Smooth muscle cell (in vitro differentiated cells): ENCODE measurements at regions not wholly inside any gene's neighbourhood (a gene's known extent, or its start where the extent isn't known, plus 50 kb on each side); places are given as distances from the start of the nearest gene placed in this dataset.
"Not testable (repeated sequence)": the region's sequence is repeated elsewhere in the genome, so short reads cannot be mapped to it uniquely, and the experiment has no call there.

Experiments
- DNase-seq: peaks from one replicate; lab custom pipeline; 2025; ENCODE audit not compliant: unreplicated experiment; lab: John Stamatoyannopoulos, UW
- H2AFZ ChIP-seq: fragments of 200-600 bp; sonication (generic); 2 replicates; pipeline ENCODE4 v1.6.0; 2016; ENCODE audit warnings: antibody characterized with exemption, low read depth, mild to moderate bottlenecking
- H3F3A ChIP-seq: fragments of 200-600 bp; sonication (generic); 2 replicates; pipeline ENCODE4 v1.6.0; 2017; ENCODE audit warnings: antibody characterized with exemption, low read depth
- H3K27ac ChIP-seq: fragments of 200-600 bp; sonication (generic); 2 replicates; pipeline ENCODE4 v1.5.1; 2016; ENCODE audit warnings: low read depth, mild to moderate bottlenecking
- H3K27me3 ChIP-seq: fragments of 200-600 bp; sonication (generic); 2 replicates; pipeline ENCODE4 v1.6.1; 2016; ENCODE audit warnings: low read depth, mild to moderate bottlenecking
- H3K36me3 ChIP-seq: fragments of 200-600 bp; sonication (generic); 2 replicates; pipeline ENCODE4 v1.5.1; 2016; ENCODE audit warnings: low read depth
- H3K4me1 ChIP-seq: fragments of 200-600 bp; sonication (generic); 2 replicates; pipeline ENCODE4 v1.5.1; 2016; ENCODE audit warnings: low read depth
- H3K4me2 ChIP-seq: fragments of 200-600 bp; sonication (generic); 2 replicates; pipeline ENCODE4 v1.6.0; 2016; ENCODE audit warnings: mild to moderate bottlenecking
- H3K4me3 ChIP-seq: fragments of 200-600 bp; sonication (generic); 2 replicates; pipeline ENCODE4 v1.5.1; 2016; ENCODE audit warnings: mild to moderate bottlenecking
- H3K79me2 ChIP-seq: fragments of 200-600 bp; sonication (generic); 2 replicates; pipeline ENCODE4 v1.6.0; 2016; ENCODE audit warnings: low read depth, mild to moderate bottlenecking
- H3K9ac ChIP-seq: fragments of 200-600 bp; sonication (generic); 2 replicates; pipeline ENCODE4 v1.6.0; 2016; ENCODE audit warnings: low read depth
- H3K9me3 ChIP-seq: fragments of 200-600 bp; sonication (generic); replicated peaks from 2 replicates; pipeline ENCODE4 v1.5.1; 2016; ENCODE audit warnings: low read depth
- H4K20me1 ChIP-seq: fragments of 200-600 bp; sonication (generic); 2 replicates; pipeline ENCODE4 v1.6.0; 2016; ENCODE audit warnings: low read depth
- WGBS: methylation state at CpG from one replicate; pipeline ENCODE4 v1.1.7; 2016; ENCODE audit warnings: low lambda C conversion rate; 5-methylcytosine and 5-hydroxymethylcytosine counted together
- TF ChIP-seq, protein P1 (sequence below): fragments of 200-600 bp; sonication (generic); IDR thresholded peaks from 2 replicates; pipeline ENCODE4 v1.5.1; 2017; ENCODE audit warnings: borderline replicate concordance, mild to moderate bottlenecking, antibody characterized with exemption; ENCODE audit not compliant: insufficient read depth, poor library complexity, severe bottlenecking

- no peak overlapping the region for H3K4me3 ChIP-seq
- H3K79me2 ChIP-seq = no peaks in the 10 kb centered on the region
- TF ChIP-seq, protein P1, sequence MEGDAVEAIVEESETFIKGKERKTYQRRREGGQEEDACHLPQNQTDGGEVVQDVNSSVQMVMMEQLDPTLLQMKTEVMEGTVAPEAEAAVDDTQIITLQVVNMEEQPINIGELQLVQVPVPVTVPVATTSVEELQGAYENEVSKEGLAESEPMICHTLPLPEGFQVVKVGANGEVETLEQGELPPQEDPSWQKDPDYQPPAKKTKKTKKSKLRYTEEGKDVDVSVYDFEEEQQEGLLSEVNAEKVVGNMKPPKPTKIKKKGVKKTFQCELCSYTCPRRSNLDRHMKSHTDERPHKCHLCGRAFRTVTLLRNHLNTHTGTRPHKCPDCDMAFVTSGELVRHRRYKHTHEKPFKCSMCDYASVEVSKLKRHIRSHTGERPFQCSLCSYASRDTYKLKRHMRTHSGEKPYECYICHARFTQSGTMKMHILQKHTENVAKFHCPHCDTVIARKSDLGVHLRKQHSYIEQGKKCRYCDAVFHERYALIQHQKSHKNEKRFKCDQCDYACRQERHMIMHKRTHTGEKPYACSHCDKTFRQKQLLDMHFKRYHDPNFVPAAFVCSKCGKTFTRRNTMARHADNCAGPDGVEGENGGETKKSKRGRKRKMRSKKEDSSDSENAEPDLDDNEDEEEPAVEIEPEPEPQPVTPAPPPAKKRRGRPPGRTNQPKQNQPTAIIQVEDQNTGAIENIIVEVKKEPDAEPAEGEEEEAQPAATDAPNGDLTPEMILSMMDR = no peak
- DNase-seq = no peak
- H3K9ac ChIP-seq = no peak overlapping the region
- no peaks in the 10 kb centered on the region for H3K9me3 ChIP-seq
- H4K20me1 ChIP-seq = no peaks in the 10 kb centered on the region
- no peaks in the 10 kb centered on the region for H3K27me3 ChIP-seq
- H3K27ac ChIP-seq = no peak overlapping the region
- H3K4me2 ChIP-seq = no peak overlapping the region
- H2AFZ ChIP-seq = no peak overlapping the region
- 95% methylated on average over 9 of the region's 9 CpGs for WGBS
- H3F3A ChIP-seq = no peaks in the 10 kb centered on the region
- H3K4me1 ChIP-seq = no peaks in the 10 kb centered on the region
- no peaks in the 10 kb centered on the region for H3K36me3 ChIP-seq
Measured at GRCh38 chrX:468979-469378, 82.3 kb upstream of the PPP2R3B start.

- no peaks in the 10 kb centered on the region for H3K79me2 ChIP-seq
- 93% methylated on average over 12 of the region's 12 CpGs for WGBS
- no peak overlapping the region for H3K4me3 ChIP-seq
- no peaks in the 10 kb centered on the region for H3K27me3 ChIP-seq
- no peak overlapping the region for H2AFZ ChIP-seq
- TF ChIP-seq, protein P1 = no peak
- no peaks in the 10 kb centered on the region for H3K4me1 ChIP-seq
- H3K27ac ChIP-seq = no peak overlapping the region
- H3F3A ChIP-seq = no peaks in the 10 kb centered on the region
- no peaks in the 10 kb centered on the region for H3K36me3 ChIP-seq
- DNase-seq = no peak
- H3K9me3 ChIP-seq = no peaks in the 10 kb centered on the region
- H3K9ac ChIP-seq = no peak overlapping the region
- no peak overlapping the region for H3K4me2 ChIP-seq
- H4K20me1 ChIP-seq = no peaks in the 10 kb centered on the region
Measured at GRCh38 chrX:470686-471085, 84.0 kb upstream of the PPP2R3B start.

DNA sequence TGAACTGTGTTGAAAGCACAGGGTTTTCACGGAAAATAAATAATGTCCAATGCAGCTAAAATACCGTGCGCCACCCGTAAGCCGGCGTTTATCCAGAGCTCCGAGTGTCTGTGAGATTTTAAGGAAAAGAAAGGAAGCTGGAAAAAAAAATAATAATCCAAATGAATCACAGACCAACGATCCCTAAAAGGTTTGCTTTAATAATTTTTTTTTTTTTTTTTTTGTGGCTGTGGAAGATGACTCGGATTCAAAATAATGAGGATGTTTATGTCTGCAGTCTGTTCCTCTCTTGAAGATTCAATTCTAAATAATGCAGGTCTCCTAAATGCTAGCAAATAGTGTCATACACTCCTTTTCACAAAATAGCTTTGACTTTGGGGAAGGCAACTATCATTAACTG lies 84.6 kb upstream of the PPP2R3B start:
- WGBS = 61% methylated on average over 9 of the region's 9 CpGs
- H3K27ac ChIP-seq = no peak overlapping the region

GRCh38 chrX:472275-472674 lies 85.6 kb upstream of the PPP2R3B start:
- H3K9me3 ChIP-seq, H3K4me2 ChIP-seq, H4K20me1 ChIP-seq, H3K9ac ChIP-seq, H3K36me3 ChIP-seq, H3K27me3 ChIP-seq, H3K27ac ChIP-seq, H3K4me1 ChIP-seq, DNase-seq, H2AFZ ChIP-seq, H3K79me2 ChIP-seq, H3F3A ChIP-seq, H3K4me3 ChIP-seq: not testable (repeated sequence)
- 88% methylated on average over 9 of the region's 9 CpGs for WGBS

More for the DNA sequence above, 84.6 kb upstream of the PPP2R3B start:
- Histone ChIP-seq H3K27me3 (no peaks in the 10 kb centered on the region), H4K20me1 (no peaks in the 10 kb centered on the region), H3F3A (no peaks in the 10 kb centered on the region), H3K9ac (no peak overlapping the region), H3K4me1 (no peaks in the 10 kb centered on the region), H3K9me3 (no peaks in the 10 kb centered on the region), H3K36me3 (no peaks in the 10 kb centered on the region), H3K4me2 (no peak overlapping the region), H3K4me3 (no peak overlapping the region), H2AFZ (no peak overlapping the region), H3K79me2 (no peaks in the 10 kb centered on the region)
- TF ChIP-seq, protein P1 = no peak
- DNase-seq = no peak
